ENCODE measurements at regions not wholly inside any gene's neighbourhood (a gene's known extent, or its start where the extent isn't known, plus 50 kb on each side); places are given as distances from the start of the nearest gene placed in this dataset.

DNA sequence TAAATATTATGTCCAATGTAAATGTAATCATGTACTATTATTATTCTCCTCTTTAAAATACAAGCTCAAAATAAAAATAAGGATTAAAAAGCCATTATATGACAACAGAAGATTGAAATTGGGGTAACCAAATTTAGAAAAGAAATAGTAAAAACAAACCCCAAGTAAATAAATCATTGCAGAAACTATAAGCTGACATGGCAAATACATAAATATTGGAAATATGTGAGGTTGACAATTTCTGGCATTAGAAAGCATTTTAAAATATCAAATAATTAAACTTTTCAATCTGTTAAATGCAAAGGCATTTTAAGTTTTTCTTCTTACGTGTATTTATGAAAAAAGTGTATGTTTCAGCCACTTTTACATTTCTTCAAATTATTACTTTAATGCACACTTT lies 394.7 kb upstream of the DACH1 start:
- DNase-seq (ENCODE audit: low spot score in 2 of 2) (no peak), FAIRE-seq (no peak)

DNA sequence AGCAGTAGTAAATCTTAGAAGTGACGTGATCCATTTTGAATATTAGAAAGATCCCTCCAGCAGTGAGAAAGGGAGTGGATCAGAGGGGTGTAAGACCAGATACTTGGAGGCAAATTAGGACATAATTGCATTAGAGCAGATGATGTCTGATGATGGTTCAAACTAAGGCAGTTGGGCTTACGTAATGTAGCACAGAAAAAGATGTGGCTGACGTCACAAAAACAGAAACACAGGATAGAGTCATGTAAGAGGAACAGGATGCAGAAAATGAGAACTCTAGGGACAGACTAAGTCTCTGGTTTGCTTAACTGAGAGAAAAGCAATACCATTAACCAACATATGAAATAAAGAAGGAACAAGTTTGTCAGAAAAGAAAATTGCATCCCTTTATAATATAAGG lies 392.5 kb upstream of the DACH1 start:
- DNase-seq (ENCODE audit: low spot score in 2 of 2) (no peak), FAIRE-seq (no peak)

DNA sequence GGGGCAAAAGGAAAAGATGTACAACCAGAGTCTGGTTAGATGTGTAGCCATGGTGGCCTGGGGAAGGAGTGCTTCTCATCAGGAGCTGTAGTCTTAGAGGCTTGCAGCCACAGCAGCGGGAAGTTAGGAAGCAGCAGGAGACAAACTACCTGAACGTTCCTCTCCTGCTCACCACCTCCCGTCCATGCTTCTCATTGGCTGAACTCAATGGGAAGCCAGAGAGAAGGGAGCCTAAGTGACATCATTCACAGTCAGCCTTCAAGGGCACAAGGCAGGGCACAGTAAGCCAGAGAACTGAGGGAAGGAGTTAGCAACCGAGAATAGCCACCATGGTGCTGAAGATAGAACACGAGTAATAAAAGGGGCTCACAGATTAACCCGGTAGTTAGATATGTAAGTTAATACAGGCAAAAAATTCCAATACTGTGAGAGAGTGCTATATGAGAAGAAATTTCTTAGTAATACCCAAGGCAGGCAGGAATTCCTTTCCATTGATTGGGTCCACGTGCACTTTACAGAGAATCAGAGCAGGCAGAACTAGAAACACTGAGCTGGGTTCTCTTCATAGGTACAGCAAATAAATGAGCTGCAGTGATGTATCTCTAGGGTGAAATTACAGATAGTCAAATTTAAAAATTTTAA lies 391.5 kb upstream of the DACH1 start:
- no peak for FAIRE-seq
- no peak for DNase-seq (ENCODE audit: low spot score in 2 of 2)

DNA sequence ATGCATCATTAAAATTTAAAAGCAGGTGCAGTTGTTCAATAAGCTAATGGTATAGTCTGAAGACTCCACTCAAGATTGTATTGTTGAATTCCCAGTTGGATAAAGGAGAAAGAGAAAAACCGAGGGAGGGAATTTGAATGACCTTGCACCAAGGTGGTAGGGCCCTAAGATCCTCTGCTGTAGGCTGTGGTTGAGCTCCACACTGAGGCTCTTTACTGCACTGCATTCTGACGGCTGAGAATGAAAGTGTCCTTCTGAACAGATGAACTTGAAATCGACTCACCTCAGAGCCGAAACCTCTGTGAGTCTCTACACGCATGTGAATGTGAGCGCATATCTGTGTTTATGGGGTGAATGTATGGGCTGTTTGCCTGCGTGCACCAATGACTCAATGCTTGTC lies 388.9 kb upstream of the DACH1 start:
- FAIRE-seq (no peak), DNase-seq (ENCODE audit: low spot score in 2 of 2) (no peak)

DNA sequence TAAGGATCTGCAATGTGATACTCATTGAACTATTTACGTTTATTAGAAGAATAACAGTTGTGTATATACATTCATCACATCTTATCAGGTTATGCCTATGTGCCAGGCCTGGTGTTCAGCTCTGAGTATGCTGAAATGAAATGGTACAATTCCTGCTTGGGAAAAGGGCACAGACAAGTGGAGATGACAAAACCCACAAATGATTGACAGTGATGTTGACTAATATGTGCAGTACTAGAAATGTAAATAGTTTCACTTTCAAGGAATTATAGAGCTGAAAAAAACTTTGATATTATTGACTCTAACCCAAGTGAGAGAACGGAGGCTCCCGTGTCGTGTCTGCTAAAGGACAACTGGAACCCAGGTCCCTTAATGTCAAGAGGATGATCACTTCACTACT lies 386.8 kb upstream of the DACH1 start:
- FAIRE-seq, result no peak
- DNase-seq (ENCODE audit: low spot score in 2 of 2), result no peak

DNA sequence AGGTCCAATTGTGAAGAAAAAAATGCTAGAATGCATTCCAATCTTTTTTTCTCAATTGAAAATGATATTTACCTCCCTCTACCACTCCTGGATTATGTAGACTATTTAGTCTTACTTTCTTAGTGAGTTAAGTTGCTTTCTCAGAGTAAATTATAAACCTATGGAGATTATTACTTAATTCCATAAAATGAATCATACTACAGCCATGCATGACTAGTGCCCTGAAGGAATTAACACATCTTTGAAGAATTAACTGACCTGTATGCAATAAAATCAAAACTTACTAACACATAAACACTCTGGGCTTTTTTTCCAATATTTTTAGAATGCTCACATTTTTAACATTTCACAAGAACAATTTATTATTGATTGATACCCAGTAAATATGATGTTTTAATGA lies 379.4 kb upstream of the DACH1 start:
- FAIRE-seq, result peak; percentile 54
- no peak for DNase-seq (ENCODE audit: low spot score in 2 of 2)

DNA sequence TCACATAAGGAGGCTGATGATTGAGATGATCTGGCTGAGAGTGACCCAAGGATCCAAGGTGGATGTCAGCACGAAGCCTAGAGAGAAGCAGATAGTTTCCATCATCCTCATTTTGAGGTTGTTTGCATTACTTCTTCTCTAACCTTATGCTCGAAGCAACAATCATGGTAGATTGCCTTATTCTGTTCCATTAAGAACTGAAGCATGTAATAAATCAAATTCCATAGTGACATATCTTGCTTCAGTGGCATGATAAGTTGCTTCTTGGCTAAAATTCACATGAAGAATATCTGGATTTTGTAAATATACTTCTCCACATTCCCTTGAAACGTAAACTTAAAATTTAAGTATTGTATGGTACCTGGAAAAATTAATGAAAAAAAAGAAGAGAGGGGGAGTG lies 377.8 kb upstream of the DACH1 start:
- no peak for FAIRE-seq
- DNase-seq (ENCODE audit: low spot score in 2 of 2), result no peak

DNA sequence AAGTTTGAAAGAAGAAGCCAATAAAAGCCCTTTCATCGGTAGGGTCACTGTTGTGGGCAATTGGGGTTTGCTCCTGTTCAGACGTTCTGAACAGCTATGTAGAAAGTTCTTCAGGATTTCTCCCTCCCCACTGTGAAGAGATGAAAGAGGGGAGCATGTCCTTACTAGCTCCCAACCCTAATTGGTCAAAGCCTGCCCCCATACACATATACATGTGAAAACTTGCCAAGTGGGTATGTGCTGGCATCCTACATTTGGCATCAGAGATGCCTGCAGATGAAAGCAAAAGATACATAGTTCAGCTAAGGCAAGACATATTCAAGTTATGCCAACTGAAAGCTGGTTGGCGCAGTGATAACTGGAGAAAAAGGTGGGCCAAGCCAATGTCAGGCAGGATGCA lies 363.1 kb upstream of the DACH1 start:
- DNase-seq (ENCODE audit: low spot score in 2 of 2) (no peak), FAIRE-seq (no peak)

DNA sequence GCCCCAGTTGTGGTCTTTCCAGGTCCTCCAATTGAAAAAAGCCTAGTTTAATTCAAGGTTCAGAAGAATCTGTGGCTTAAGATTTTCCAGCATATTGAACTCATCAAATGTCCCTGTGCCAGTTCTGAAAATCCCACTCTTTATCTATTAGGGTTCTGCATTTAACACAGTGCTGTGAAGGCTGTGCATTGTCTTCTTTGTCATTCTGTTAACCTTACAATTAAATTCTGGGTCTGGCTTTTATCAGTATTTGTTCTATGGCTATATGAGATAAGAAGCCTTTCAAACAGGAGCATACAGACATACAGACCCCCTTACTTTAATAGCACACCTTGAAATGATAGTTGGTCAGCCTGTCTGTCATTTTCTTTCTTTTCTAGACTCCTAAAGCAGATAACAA lies 362.1 kb upstream of the DACH1 start:
- DNase-seq (ENCODE audit: low spot score in 2 of 2) (no peak), FAIRE-seq (no peak)

DNA sequence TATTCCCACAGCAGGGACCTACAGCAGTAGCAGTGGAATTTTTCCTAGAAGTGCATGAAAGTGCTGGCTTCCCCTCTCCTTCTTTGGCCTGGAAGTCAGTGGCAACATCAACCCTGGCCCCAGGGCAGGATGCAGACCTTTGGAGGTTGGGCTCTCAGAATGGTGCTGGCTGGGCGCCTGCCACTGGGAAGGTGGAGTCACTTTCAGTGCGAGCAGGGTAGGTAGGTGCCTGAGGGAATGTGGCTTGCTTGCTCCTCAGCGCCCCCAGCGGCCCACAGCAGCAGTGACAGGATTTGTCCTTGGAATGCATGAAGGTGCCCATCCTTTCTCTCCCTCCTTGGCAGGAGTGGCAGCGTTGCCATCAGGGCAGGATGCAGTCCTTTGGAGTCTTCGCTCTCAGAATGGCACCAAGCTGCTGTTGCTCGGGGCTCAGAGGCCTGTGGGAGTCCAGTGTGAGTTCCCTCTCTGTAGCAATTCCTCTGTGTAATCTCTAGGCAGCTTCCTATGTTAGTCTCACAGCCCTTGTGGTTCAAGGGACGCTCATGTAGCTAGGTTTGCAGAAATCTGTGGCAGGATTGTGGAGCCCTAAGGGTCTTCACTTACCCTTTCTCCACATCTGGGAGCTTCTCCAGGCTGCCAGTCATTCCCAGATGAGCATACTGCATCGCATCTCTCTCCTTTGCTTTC lies 354.4 kb upstream of the DACH1 start:
- FAIRE-seq, result no peak
- no peak for DNase-seq (ENCODE audit: low spot score in 2 of 2)

DNA sequence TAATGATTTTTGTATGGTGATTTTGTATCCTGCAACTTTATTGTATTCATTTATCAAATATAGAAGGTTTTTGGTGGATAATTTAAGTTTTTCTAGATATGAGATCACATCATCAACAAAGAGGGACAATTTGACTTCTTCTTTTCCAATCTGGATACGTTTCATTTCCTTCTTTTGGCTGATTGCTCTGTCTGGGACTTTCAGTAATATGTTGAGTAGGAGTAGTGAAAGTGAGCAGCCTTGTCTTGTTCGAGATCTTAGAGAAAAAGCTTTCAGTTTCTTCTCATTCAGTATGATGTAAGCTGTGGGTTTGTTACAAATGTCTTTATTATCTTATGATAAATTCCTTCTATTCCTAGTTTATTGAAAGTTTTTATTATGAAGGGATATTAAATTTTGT lies 352.0 kb upstream of the DACH1 start:
- FAIRE-seq (no peak), DNase-seq (ENCODE audit: low spot score in 2 of 2) (no peak)

DNA sequence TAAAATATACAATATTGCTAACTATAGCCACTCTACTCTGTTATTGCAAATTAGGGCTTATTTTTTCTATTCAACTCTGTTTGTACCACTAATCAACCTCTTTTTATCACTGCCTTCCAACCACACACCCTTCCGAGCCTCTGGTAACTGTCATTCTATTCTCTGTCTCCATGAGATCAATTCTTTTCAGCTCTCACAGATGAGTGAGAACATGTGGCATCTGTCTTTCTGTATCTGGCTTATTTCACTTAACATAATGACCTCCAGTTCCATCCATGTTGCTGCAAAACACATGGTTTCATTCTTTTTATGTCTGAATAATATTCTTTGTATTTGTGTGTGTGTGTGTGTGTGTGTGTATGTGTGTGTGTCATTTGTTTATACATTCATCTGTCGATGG lies 350.1 kb upstream of the DACH1 start:
- no peak for DNase-seq (ENCODE audit: low spot score in 2 of 2)
- no peak for FAIRE-seq

DNA sequence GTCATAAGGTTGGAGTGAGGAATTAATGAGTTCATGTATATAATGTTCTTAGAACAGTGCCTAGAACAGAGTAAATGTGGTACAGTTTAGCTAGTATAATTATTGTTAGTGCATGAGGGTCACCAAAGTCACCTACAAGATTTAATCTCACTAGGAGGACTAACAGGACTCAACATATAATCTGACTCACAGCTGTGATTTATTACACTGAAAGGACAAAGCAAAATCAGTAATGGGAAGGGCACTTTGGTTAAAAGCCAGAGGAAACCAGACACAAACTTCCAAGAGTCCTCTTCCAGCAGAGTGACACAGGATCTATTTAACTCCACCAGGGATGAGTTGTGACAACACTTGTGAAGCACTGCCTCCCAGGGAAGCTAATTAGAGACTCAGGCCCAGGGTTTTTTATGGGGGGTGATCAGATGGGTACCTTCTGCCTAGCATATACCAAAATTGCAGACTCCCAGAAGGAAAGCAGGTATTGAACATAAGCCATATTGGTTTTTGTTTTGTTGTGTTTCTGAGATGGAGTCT lies 341.2 kb upstream of the DACH1 start:
- FAIRE-seq, result no peak
- DNase-seq (ENCODE audit: low spot score in 2 of 2), result no peak

DNA sequence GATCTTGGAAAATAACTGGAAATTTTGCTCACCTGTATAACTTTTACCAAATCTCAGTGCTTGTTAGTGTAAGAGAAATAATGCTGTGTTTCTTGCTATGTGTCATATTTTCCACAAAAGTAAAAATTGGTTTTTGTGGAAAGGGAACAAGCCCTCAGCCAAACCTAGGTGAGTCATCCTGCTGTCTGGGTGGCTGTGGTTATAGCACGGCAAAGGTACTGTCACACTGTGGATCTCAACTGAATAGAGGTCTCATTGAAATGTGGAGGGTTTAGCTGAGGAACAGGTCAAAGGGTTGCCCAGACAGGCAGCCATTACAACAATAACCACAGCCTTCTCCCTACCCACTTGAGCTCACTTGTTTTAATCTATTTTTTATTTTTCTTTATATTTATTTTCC lies 338.8 kb upstream of the DACH1 start:
- DNase-seq (ENCODE audit: low spot score in 2 of 2) (no peak), FAIRE-seq (no peak)

DNA sequence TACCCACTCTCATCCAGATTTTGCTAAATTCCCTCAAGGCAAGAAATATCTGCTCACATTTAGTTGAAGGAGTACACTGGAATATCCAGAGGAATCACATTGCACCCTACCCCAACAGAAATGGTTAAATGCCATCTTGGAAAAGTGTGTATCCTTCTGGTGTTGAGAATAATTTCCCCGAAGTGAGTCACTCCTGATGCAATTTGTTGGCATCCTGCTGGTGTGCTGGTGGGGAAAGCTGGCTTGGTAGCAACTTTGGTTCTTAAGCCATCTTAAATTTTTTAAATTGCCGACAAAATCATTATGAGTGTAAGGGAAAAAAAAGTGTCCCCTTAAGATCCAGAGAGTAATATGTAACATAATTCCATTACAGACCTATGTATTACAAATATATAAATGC lies 337.3 kb upstream of the DACH1 start:
- no peak for DNase-seq (ENCODE audit: low spot score in 2 of 2)
- FAIRE-seq, result no peak

DNA sequence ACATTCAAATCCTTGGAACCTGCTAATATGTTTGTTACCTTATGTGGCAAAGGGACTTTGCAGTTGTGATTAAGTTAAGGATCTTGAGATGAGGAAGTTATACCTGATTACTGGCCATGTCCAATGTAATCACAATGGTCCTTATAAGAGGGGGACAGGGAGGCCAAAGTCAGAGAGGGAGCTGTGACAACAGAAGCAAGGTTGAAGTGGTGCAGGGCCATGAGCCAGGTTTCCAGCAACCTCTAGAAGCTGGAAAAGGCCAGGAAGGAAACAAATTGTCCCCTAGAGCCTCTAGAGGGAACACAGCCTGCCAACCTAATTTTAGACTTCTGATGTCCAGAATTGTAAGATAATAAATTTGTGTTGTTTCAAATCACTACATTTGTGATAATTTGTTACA lies 334.7 kb upstream of the DACH1 start:
- DNase-seq (ENCODE audit: low spot score in 2 of 2), result no peak
- FAIRE-seq, result no peak

DNA sequence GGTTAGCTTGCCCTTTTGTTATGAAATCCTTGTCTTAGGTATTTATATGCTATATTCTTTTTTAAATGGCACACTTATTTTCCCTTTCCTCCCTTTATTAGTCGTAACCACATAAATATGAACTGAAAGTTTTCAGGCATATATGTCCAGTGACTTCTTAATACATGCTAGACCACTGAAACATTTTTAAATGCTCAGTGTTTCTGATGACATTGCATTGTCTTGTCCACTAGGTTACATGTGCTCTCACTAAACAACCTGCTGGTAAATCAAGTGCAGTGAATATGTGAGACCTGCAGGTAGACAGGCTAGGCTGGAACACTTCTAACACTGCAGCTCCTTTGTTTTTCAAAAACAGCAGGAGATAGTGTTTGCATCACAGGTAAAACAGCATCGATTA lies 332.6 kb upstream of the DACH1 start:
- FAIRE-seq (no peak), DNase-seq (ENCODE audit: low spot score in 2 of 2) (no peak)

DNA sequence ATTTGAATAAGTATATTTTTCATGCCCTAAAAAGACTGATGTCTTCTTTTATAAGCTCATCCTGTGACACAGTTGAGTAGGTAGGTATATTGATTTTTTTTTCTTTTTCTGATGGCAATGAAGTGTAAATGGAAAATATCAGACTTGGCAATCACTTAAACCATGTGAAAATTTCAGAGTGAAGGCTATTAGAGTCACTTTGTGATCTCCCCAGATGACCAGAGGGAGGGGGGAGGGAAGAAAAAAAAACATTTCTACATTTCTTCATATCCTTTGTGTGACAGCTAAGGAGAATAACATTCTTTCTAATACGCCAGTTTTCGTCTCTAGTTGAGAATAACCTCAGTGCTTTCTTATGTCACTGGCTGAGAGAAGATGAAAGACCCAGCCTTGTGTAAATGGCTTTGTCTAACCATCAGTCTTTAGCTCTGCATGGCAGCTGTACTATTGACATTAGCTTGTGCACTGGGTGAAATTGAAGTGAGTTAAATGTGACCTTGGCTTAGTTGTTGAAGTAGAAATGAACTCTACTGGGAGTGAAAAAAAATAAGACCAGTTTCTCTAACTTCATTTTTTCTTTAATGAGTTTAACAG lies 332.1 kb upstream of the DACH1 start:
- DNase-seq (ENCODE audit: low spot score in 2 of 2) (no peak), FAIRE-seq (no peak)

DNA sequence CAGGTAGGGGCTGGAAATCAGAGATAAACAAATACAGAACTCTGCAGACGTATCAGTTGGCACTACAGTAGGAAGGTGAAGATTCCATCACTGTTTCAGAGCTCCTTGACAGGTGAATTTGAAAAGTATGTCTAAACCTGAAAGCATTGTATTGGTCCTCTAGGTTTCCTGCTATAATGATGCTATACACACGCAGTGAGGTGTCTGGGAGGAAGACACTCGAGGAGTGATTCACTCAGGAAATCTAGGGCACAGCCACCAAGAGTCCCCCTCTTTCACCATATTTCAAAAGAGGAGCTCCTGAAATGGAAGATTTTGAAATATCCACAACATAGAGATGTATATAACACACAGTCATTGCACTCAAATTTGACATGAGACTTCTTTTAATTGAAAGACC lies 331.0 kb upstream of the DACH1 start:
- no peak for FAIRE-seq

DNA sequence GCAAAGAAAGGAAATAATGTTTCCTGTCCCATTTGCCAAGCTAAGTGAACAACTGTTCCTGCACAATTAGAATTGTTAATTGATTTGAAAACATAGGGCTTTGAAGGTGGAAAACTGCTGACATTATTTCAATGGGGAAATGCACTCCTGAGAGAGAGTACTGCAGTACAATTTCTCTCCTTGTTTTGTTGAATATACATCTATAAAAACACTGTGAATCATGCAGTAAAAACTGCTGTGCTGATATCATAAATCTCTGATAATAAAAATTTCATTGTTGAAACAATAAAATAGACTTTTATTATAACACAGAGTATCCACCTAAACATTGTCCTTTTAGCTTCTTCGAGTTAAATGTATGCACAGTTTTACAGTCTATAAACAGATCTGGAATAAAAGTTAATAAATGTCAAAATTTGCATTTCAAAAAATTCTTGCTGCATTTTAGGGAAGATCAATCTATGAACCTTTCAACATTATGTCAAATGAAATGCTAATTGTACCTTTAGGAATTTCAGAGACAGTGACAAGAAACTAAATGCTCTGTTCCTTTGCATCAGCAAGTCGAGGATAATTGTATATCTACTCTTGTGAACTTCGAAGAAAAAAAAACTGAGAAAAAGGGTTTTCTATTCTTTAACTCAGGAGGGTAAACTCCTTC lies 328.2 kb upstream of the DACH1 start:
- FAIRE-seq, result no peak
- no peak for DNase-seq (ENCODE audit: low spot score in 2 of 2)

More for the DNA sequence above, 331.0 kb upstream of the DACH1 start:
- DNase-seq (ENCODE audit: low spot score in 2 of 2), result no peak

DNA sequence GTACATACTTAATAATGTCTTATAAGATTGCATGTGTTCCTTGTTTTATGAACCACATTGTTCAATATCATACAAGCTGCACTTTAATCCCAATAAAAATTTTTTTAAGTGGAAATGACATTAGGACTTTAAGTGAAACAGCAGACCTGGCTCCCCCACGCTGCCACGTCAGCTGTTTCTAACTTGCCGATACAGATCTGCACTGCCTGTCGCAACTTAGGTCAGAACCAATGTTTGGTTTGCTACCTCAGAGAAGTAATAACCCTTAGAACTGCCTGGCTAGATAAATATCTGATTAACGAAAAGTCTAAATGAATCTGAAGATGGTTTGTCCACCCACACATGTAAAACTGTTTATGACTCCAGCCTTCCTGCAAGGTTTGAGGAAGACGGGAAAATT lies 327.5 kb upstream of the DACH1 start:
- DNase-seq (ENCODE audit: low spot score in 2 of 2) (no peak), FAIRE-seq (no peak)

Measured in frontal cortex (tissue), 3 donors.